ENCODE measurements at regions not wholly inside any gene's neighbourhood (a gene's known extent, or its start where the extent isn't known, plus 50 kb on each side); places are given as distances from the start of the nearest gene placed in this dataset.
"Not testable (repeated sequence)": the region's sequence is repeated elsewhere in the genome, so short reads cannot be mapped to it uniquely, and the experiment has no call there.

GRCh38 chr10:21352886-21353285 is 172.6 kb downstream of the SKIDA1 start:
- Histone ChIP-seq H2AFZ (ENCODE audit: low read length) (no peak overlapping the region), H3K4me1 (ENCODE audit: control insufficient read depth, extremely low read depth, insufficient read depth, low read length) (peaks cover 6% of the 10 kb centered on the region), H4K20me1 (ENCODE audit: control insufficient read depth, extremely low read depth, insufficient read depth, low read length) (no peaks in the 10 kb centered on the region), H3K4me3 (replicated peaks in 1 of 4; ENCODE audit: control extremely low read depth in 1 of 4, insufficient read depth in 1 of 4, low read depth in 3 of 4, low read length in 4 of 4) (no peak overlapping the region), H3K27ac (ENCODE audit: insufficient read depth, low read length) (no peak overlapping the region), H3K4me2 (ENCODE audit: extremely low read depth, insufficient read depth, low read length) (no peak overlapping the region), H3K9me3 (ENCODE audit: control insufficient read depth, insufficient read depth, low read depth, low read length) (no peaks in the 10 kb centered on the region), H3K36me3 (ENCODE audit: control insufficient read depth, insufficient read depth, low read length) (no peaks in the 10 kb centered on the region), H3K79me2 (ENCODE audit: control insufficient read depth, insufficient read depth, low read length) (no peaks in the 10 kb centered on the region), H3K9ac (ENCODE audit: insufficient read depth, low read length) (no peak overlapping the region), H3K27me3 (ENCODE audit: control insufficient read depth, insufficient read depth, low read length) (no peaks in the 10 kb centered on the region)
- DNase-seq (ENCODE audit: low read depth in 2 of 2) = no peak
- no peak for TF ChIP-seq CTCF (conservative IDR thresholded peaks at IDR 0.05 in 1 of 2, IDR thresholded peaks at IDR 0.05 in 1 of 2; ENCODE audit: low read depth in 1 of 2, low read length in 2 of 2)
- no peak for TF ChIP-seq EZH2 (IDR thresholded peaks at IDR 0.05; ENCODE audit: low read length, missing control alignments)

DNA sequence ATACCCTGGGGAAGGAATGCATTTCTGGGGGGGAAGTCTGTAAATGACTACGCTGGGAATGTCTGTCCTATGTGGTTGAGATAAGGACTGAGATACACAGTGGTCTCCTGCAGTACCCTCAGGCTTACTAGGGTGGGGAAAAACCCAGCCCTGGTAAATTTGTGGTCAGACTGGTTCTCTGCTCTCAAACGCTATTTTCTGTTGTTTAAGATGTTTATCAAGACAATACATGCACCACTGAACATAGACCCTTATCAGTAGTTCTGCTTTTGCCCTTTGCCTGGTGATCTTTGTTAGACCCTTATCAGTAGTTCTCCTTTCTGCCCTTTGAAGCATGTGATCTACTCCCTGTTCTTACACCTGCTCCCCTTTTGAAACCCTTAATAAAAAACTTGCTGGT is 173.9 kb downstream of the SKIDA1 start:
- not testable (repeated sequence) for H3K9me3 ChIP-seq (ENCODE audit: control insufficient read depth, insufficient read depth, low read depth, low read length)

GRCh38 chr10:21349912-21350286 is 175.6 kb downstream of the SKIDA1 start:
- Histone ChIP-seq H2AFZ (ENCODE audit: low read length) (no peak overlapping the region), H3K27ac (ENCODE audit: insufficient read depth, low read length) (peak overlapping the region; percentile 26), H3K27me3 (ENCODE audit: control insufficient read depth, insufficient read depth, low read length) (no peaks in the 10 kb centered on the region), H3K9me3 (ENCODE audit: control insufficient read depth, insufficient read depth, low read depth, low read length) (no peaks in the 10 kb centered on the region), H3K4me2 (ENCODE audit: extremely low read depth, insufficient read depth, low read length) (no peak overlapping the region), H3K9ac (ENCODE audit: insufficient read depth, low read length) (no peak overlapping the region), H3K4me3 (replicated peaks in 1 of 4; ENCODE audit: control extremely low read depth in 1 of 4, insufficient read depth in 1 of 4, low read depth in 3 of 4, low read length in 4 of 4) (no peak overlapping the region), H3K36me3 (ENCODE audit: control insufficient read depth, insufficient read depth, low read length) (no peaks in the 10 kb centered on the region), H3K79me2 (ENCODE audit: control insufficient read depth, insufficient read depth, low read length) (no peaks in the 10 kb centered on the region), H4K20me1 (ENCODE audit: control insufficient read depth, extremely low read depth, insufficient read depth, low read length) (no peaks in the 10 kb centered on the region), H3K4me1 (ENCODE audit: control insufficient read depth, extremely low read depth, insufficient read depth, low read length) (peaks cover 6% of the 10 kb centered on the region)
- no peak for TF ChIP-seq EZH2 (IDR thresholded peaks at IDR 0.05; ENCODE audit: low read length, missing control alignments)
- no peak for DNase-seq (ENCODE audit: low read depth in 2 of 2)

More for the DNA sequence above, 173.9 kb downstream of the SKIDA1 start:
- H3K4me1 ChIP-seq (ENCODE audit: control insufficient read depth, extremely low read depth, insufficient read depth, low read length); H3K4me3 ChIP-seq (replicated peaks in 1 of 4; ENCODE audit: control extremely low read depth in 1 of 4, insufficient read depth in 1 of 4, low read depth in 3 of 4, low read length in 4 of 4); H4K20me1 ChIP-seq (ENCODE audit: control insufficient read depth, extremely low read depth, insufficient read depth, low read length); H3K9ac ChIP-seq (ENCODE audit: insufficient read depth, low read length); H3K27ac ChIP-seq (ENCODE audit: insufficient read depth, low read length); DNase-seq (ENCODE audit: low read depth in 2 of 2); H3K27me3 ChIP-seq (ENCODE audit: control insufficient read depth, insufficient read depth, low read length); H3K4me2 ChIP-seq (ENCODE audit: extremely low read depth, insufficient read depth, low read length); H3K79me2 ChIP-seq (ENCODE audit: control insufficient read depth, insufficient read depth, low read length); H2AFZ ChIP-seq (ENCODE audit: low read length); H3K36me3 ChIP-seq (ENCODE audit: control insufficient read depth, insufficient read depth, low read length): not testable (repeated sequence)

DNA sequence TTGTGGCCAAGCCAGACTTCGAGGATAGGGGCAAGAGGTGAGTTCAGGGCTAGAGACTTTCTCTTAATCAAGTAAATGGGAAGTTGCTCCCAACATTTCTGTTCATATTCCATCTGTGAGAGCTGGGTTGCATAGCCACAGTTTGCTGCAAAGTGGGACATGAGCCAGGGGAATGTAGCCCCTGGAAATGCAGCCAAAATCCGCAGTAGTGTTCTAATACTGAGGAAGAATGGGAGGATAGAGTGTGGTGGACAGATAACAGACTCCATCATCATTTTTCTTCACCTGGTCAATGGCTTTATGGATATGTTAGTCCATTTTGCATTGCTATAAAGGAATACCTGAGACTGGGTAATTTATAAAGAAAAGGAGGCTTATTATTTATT is 177.7 kb downstream of the SKIDA1 start:
- H4K20me1 ChIP-seq (ENCODE audit: control insufficient read depth, extremely low read depth, insufficient read depth, low read length) = no peaks in the 10 kb centered on the region
- no peak overlapping the region for H3K9ac ChIP-seq (ENCODE audit: insufficient read depth, low read length)
- H3K27me3 ChIP-seq (ENCODE audit: control insufficient read depth, insufficient read depth, low read length) = no peaks in the 10 kb centered on the region
- H3K36me3 ChIP-seq (ENCODE audit: control insufficient read depth, insufficient read depth, low read length) = no peaks in the 10 kb centered on the region
- no peaks in the 10 kb centered on the region for H3K79me2 ChIP-seq (ENCODE audit: control insufficient read depth, insufficient read depth, low read length)
- no peak overlapping the region for H3K4me3 ChIP-seq (replicated peaks in 1 of 4; ENCODE audit: control extremely low read depth in 1 of 4, insufficient read depth in 1 of 4, low read depth in 3 of 4, low read length in 4 of 4)
- H3K4me2 ChIP-seq (ENCODE audit: extremely low read depth, insufficient read depth, low read length) = no peak overlapping the region
- DNase-seq (ENCODE audit: low read depth in 2 of 2) = no peak
- peaks cover 6% of the 10 kb centered on the region for H3K4me1 ChIP-seq (ENCODE audit: control insufficient read depth, extremely low read depth, insufficient read depth, low read length)
- H3K27ac ChIP-seq (ENCODE audit: insufficient read depth, low read length) = no peak overlapping the region
- H2AFZ ChIP-seq (ENCODE audit: low read length) = no peak overlapping the region
- TF ChIP-seq CTCF (conservative IDR thresholded peaks at IDR 0.05 in 1 of 2, IDR thresholded peaks at IDR 0.05 in 1 of 2; ENCODE audit: low read depth in 1 of 2, low read length in 2 of 2) (no peak), EZH2 (IDR thresholded peaks at IDR 0.05; ENCODE audit: low read length, missing control alignments) (no peak)
- H3K9me3 ChIP-seq (ENCODE audit: control insufficient read depth, insufficient read depth, low read depth, low read length) = no peaks in the 10 kb centered on the region
